T-helper 17 cell (primary cell): ENCODE measurements at regions not wholly inside any gene's neighbourhood (a gene's known extent, or its start where the extent isn't known, plus 50 kb on each side); places are given as distances from the start of the nearest gene placed in this dataset.
A peak's percentile ranks its signal among the peaks of the same experiment; 100 is the strongest.

ENCODE experiments used
- ATAC-seq: fragments of 150-1000 bp; cut with Tn5 transposase; 2 replicates; pipeline ENCODE4 v1.10.0; 2021; ENCODE audit warnings: mild to moderate bottlenecking, moderate library complexity
- DNase-seq, 3 donors: peaks; one replicate each; pipeline versions ENCODE4 v3.0.0 to v3.0.0-alpha.2; 2020 to 2021
- H3K9me3 ChIP-seq: one replicate; pipeline ENCODE4 v1.7.0; 2013; ENCODE audit warnings: low read length, mild to moderate bottlenecking; ENCODE audit not compliant: control insufficient read depth, poor library complexity, severe bottlenecking
- H3K27ac Mint-ChIP-seq: one replicate; pipeline ENCODE4 v1.8.0; 2022; ENCODE audit warnings: mild to moderate bottlenecking, moderate library complexity, mixed read lengths
- H3K27me3 Mint-ChIP-seq: one replicate; pipeline ENCODE4 v1.8.0; 2022; ENCODE audit warnings: mixed read lengths
- H3K36me3 Mint-ChIP-seq: one replicate; pipeline ENCODE4 v1.8.0; 2022; ENCODE audit warnings: low read depth, mixed read lengths
- H3K4me1 Mint-ChIP-seq: one replicate; pipeline ENCODE4 v1.8.0; 2022; ENCODE audit warnings: mild to moderate bottlenecking, mixed read lengths
- H3K4me3 Mint-ChIP-seq: one replicate; pipeline ENCODE4 v1.8.0; 2022; ENCODE audit warnings: mild to moderate bottlenecking, moderate library complexity, mixed read lengths

DNA sequence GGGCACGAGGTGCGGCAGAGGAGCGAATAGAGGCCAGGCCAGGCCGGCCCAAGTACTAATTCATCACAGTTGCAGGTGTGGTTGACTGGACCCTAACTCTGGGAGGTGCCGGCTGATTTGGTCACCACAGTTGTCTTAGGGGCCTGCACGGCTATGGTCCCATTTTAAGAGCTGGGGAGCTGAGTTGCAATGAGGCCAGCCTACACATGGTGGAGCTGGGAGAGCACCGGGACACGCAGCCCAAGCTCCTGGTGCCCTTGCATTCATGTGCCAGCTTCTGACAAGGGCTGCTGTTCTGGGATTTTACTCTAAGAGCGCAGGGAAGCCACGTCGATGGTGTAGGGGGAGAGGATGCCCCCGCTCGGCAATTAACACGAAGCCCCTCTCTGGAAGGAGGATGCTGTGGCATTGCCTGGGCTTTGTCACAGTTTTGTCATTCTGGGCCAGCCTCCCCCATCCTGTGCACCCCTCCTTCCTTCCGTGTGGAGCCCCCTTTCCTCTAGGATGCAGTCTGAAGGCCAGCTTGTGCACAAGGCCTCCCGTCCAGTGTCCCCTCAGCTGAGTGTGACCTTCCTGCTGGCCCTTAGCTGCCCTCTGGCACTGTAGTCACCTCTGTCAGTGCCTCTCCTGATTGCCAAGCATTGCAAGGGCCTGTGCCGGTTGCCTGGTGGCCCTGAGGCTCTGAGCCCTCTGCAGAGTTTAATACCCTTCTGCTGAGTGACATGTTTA is 109.4 kb upstream of the C1QTNF9B start:
- no peak overlapping the region for H3K4me3 Mint-ChIP-seq
- DNase-seq (no peak), ATAC-seq (no peak)
- no peak overlapping the region for H3K27ac Mint-ChIP-seq
- H3K9me3 ChIP-seq = no peaks in the 10 kb centered on the region
- no peaks in the 10 kb centered on the region for H3K36me3 Mint-ChIP-seq
- H3K4me1 Mint-ChIP-seq = no peaks in the 10 kb centered on the region
- H3K27me3 Mint-ChIP-seq = peaks cover 32% of the 10 kb centered on the region

- no peak overlapping the region for H3K27ac Mint-ChIP-seq
- H3K9me3 ChIP-seq = no peaks in the 10 kb centered on the region
- H3K4me1 Mint-ChIP-seq = no peaks in the 10 kb centered on the region
- H3K36me3 Mint-ChIP-seq = no peaks in the 10 kb centered on the region
- ATAC-seq (no peak), DNase-seq (no peak)
- no peak overlapping the region for H3K4me3 Mint-ChIP-seq
- H3K27me3 Mint-ChIP-seq = peaks cover 30% of the 10 kb centered on the region
Observed at GRCh38 chr13:24007979-24008620, 110.8 kb upstream of the C1QTNF9B start.

- no peak for ATAC-seq
- Mint-ChIP-seq H3K27ac (no peak overlapping the region), H3K27me3 (peaks cover 34% of the 10 kb centered on the region), H3K36me3 (no peaks in the 10 kb centered on the region), H3K4me3 (no peak overlapping the region), H3K4me1 (no peaks in the 10 kb centered on the region)
- no peaks in the 10 kb centered on the region for H3K9me3 ChIP-seq
- DNase-seq = no peak
Observed at GRCh38 chr13:24008679-24009078, 111.4 kb upstream of the C1QTNF9B start.

DNA sequence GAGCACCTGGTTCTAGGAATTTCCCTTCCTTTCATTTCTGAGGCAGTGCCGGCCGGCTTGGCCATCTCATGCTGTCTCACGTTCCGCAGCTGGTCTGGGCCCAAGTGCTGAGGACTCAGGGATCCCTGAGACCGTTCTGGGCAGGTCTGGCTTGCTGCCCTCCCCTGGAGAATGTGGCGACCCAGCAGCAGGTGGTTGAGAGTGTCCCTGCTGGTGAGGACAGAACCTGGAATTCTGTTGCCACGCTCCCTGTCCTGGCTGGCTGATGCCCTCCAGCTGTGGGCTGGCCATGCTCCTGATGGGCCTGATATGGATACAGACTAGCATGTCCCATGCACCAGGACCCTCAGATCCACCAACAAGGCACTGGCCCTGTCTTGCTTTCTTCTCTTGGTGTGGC is 114.0 kb upstream of the C1QTNF9B start:
- Mint-ChIP-seq H3K4me1 (no peaks in the 10 kb centered on the region), H3K27ac (no peak overlapping the region), H3K36me3 (no peaks in the 10 kb centered on the region), H3K27me3 (peaks cover 17% of the 10 kb centered on the region), H3K4me3 (no peak overlapping the region)
- no peak for ATAC-seq
- no peaks in the 10 kb centered on the region for H3K9me3 ChIP-seq
- DNase-seq = no peak

DNA sequence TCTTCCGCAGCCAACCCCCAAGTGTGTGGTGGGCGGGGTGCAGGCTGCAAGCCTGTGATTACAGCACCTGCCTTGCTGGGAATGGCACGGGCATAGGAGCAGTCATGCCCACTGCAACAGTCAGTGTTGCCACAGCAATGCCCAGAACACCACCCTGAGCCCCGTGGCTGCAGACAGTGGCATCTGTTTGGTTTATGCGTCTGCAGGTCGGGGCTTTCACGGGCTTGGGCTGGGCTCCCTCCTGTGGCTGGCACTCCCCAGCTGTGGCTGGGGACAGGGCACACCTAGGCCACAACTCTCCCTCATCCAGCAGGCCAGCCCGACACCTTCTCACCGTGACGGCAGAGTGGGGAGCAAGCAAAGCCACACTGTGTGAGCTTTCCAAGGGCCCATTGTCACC is 115.3 kb upstream of the C1QTNF9B start:
- DNase-seq = no peak
- peaks cover 23% of the 10 kb centered on the region for H3K27me3 Mint-ChIP-seq
- no peaks in the 10 kb centered on the region for H3K9me3 ChIP-seq
- ATAC-seq = no peak
- no peak overlapping the region for H3K4me3 Mint-ChIP-seq
- H3K27ac Mint-ChIP-seq = no peak overlapping the region
- H3K4me1 Mint-ChIP-seq = peaks cover 1% of the 10 kb centered on the region
- no peaks in the 10 kb centered on the region for H3K36me3 Mint-ChIP-seq

DNA sequence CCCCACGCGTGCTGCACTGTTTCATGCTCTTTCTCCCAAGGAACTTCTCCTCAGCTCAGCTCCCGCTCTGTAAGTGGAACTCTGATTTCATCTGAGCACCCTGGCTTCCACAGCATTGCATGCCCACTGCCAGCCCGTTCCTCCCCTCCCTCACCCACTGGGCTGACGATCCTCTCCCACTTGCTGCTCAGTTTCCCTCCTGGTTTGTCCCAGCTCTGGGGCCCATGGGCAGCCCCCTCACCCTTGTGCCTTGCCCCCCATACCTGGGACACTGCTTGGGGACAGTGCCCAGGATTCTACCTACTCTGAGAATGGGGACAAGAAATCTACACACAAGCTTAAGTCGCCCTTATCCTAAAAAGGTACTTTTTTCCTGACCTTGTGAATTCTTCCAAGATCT is 115.9 kb upstream of the C1QTNF9B start:
- DNase-seq = no peak
- Mint-ChIP-seq H3K36me3 (no peaks in the 10 kb centered on the region), H3K4me1 (peaks cover 2% of the 10 kb centered on the region), H3K27ac (peak overlapping the region; percentile 34), H3K4me3 (no peak overlapping the region), H3K27me3 (peaks cover 23% of the 10 kb centered on the region)
- no peaks in the 10 kb centered on the region for H3K9me3 ChIP-seq
- no peak for ATAC-seq

DNA sequence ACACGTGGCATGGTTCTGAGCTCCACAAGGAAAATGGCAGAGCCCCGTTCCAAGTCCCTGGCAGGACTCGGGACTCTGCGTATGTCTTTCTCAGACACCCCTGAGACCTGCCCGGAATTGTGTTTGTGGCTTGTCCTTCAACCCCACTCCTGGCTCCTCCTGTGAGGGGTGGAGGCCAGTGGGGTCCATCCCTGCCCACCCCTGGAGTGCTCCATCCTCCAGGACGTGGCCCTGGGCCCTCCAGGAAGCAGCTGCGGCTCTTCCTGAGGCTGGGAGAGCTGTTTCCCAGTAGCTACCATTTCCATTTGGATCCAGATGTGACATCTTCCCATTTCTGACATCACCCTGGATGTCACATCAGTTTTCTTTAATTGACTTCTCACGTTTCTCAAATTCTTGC is 118.7 kb upstream of the C1QTNF9B start:
- Mint-ChIP-seq H3K36me3 (no peaks in the 10 kb centered on the region), H3K4me1 (peaks cover 2% of the 10 kb centered on the region), H3K27ac (no peak overlapping the region), H3K27me3 (peaks cover 21% of the 10 kb centered on the region), H3K4me3 (no peak overlapping the region)
- ATAC-seq (no peak), DNase-seq (no peak)
- H3K9me3 ChIP-seq = no peaks in the 10 kb centered on the region

GRCh38 chr13:24022568-24022967 is 125.3 kb upstream of the C1QTNF9B start:
- no peak for DNase-seq
- Mint-ChIP-seq H3K36me3 (no peaks in the 10 kb centered on the region), H3K27ac (no peak overlapping the region), H3K4me3 (no peak overlapping the region), H3K27me3 (peaks cover 16% of the 10 kb centered on the region), H3K4me1 (peaks cover 8% of the 10 kb centered on the region)
- H3K9me3 ChIP-seq = no peaks in the 10 kb centered on the region
- no peak for ATAC-seq

DNA sequence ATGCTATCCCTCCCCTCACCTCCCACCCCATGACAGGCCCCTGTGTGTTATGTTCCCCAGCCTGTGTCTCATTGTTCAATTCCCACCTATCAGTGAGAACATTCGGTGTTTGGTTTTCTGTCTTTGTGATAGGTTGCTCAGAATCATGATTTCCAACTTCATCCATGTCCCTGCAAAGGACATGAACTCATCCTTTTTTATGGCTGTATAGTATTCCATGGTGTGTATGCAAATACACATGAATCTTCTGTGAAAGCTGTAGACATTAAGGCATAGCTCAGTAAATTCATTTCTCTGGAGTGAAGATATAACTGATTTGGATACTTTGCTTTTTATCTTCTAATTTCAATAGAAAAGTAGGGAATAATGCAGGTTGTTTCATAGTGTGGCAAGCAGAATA is 125.8 kb upstream of the C1QTNF9B start:
- no peak for ATAC-seq
- Mint-ChIP-seq H3K36me3 (no peaks in the 10 kb centered on the region), H3K27me3 (peaks cover 18% of the 10 kb centered on the region), H3K4me1 (peaks cover 6% of the 10 kb centered on the region), H3K4me3 (no peak overlapping the region), H3K27ac (no peak overlapping the region)
- no peak for DNase-seq
- H3K9me3 ChIP-seq = no peaks in the 10 kb centered on the region

GRCh38 chr13:24027494-24027893 is 130.2 kb upstream of the C1QTNF9B start:
- Mint-ChIP-seq H3K4me3 (no peak overlapping the region), H3K27ac (no peak overlapping the region), H3K27me3 (peaks cover 37% of the 10 kb centered on the region), H3K4me1 (peaks cover 6% of the 10 kb centered on the region), H3K36me3 (no peaks in the 10 kb centered on the region)
- no peaks in the 10 kb centered on the region for H3K9me3 ChIP-seq
- ATAC-seq (no peak), DNase-seq (no peak)

GRCh38 chr13:24032252-24032651 is 128.3 kb upstream of the SPATA13 start:
- Mint-ChIP-seq H3K27me3 (peaks cover 28% of the 10 kb centered on the region), H3K36me3 (no peaks in the 10 kb centered on the region), H3K4me3 (no peak overlapping the region), H3K4me1 (no peaks in the 10 kb centered on the region), H3K27ac (no peak overlapping the region)
- H3K9me3 ChIP-seq = no peaks in the 10 kb centered on the region
- ATAC-seq (no peak), DNase-seq (no peak)

DNA sequence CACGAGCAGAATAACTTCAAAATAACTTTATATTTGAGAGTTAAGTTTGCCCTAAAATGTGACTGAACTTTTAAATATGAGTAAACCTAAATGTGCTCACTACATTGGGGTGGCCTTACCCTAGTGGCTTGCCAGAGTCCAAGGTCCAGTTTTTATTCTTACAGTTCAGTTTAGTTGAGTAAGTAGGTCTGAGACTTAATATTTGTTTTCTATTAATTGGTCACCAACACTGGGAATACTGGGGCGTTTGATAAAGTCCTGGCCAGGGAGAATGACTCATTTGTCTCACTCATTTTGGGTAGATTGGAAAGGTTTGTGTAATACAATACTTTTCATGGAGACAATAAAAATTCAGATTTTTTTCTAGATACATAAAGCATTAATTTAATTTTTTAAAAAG is 127.8 kb upstream of the SPATA13 start:
- no peak for ATAC-seq
- H3K4me1 Mint-ChIP-seq = no peaks in the 10 kb centered on the region
- H3K9me3 ChIP-seq = no peaks in the 10 kb centered on the region
- no peaks in the 10 kb centered on the region for H3K36me3 Mint-ChIP-seq
- H3K4me3 Mint-ChIP-seq = no peak overlapping the region
- no peak overlapping the region for H3K27ac Mint-ChIP-seq
- H3K27me3 Mint-ChIP-seq = peaks cover 27% of the 10 kb centered on the region
- DNase-seq = no peak

- H3K9me3 ChIP-seq = no peaks in the 10 kb centered on the region
- no peak overlapping the region for H3K4me3 Mint-ChIP-seq
- peaks cover 37% of the 10 kb centered on the region for H3K27me3 Mint-ChIP-seq
- H3K27ac Mint-ChIP-seq = no peak overlapping the region
- no peak for ATAC-seq
- H3K36me3 Mint-ChIP-seq = no peaks in the 10 kb centered on the region
- no peaks in the 10 kb centered on the region for H3K4me1 Mint-ChIP-seq
- no peak for DNase-seq
Observed at GRCh38 chr13:24033527-24034302, 126.8 kb upstream of the SPATA13 start.
